Fibroblast of lung (primary cell): ENCODE measurements at regions not wholly inside any gene's neighbourhood (a gene's known extent, or its start where the extent isn't known, plus 50 kb on each side); places are given as distances from the start of the nearest gene placed in this dataset.

Source experiments
- DNase-seq, 2 donors: peaks; one replicate each; pipeline versions ENCODE4 v3.0.0 to v3.0.0-alpha.2; 2010; ENCODE audit warnings: low read depth in 2 of 2
- H2AFZ ChIP-seq: 2 replicates; pipeline ENCODE4 v1.5.1; 2012; ENCODE audit warnings: low read length, control low read depth, inconsistent platforms
- H3K27ac ChIP-seq: 2 replicates; pipeline ENCODE4 v1.5.1; 2011; ENCODE audit warnings: low read length, control low read depth; ENCODE audit not compliant: insufficient read depth
- H3K27me3 ChIP-seq: 2 replicates; pipeline ENCODE4 v1.5.1; 2011; ENCODE audit warnings: mild to moderate bottlenecking, low read length; ENCODE audit not compliant: control insufficient read depth, insufficient read depth
- H3K36me3 ChIP-seq: 2 replicates; pipeline ENCODE4 v1.5.1; 2011; ENCODE audit warnings: low read length; ENCODE audit not compliant: control insufficient read depth, insufficient read depth
- H3K4me1 ChIP-seq: 2 replicates; pipeline ENCODE4 v1.5.1; 2011; ENCODE audit warnings: low read length; ENCODE audit not compliant: control insufficient read depth, insufficient read depth; ENCODE audit errors: extremely low read depth
- H3K4me2 ChIP-seq: 2 replicates; pipeline ENCODE4 v1.5.1; 2011; ENCODE audit warnings: low read length, control low read depth; ENCODE audit not compliant: insufficient read depth; ENCODE audit errors: extremely low read depth
- H3K4me3 ChIP-seq, 4 experiments: fragments of 200-600 bp in 1 of 4; sonication (generic) in 1 of 4; replicated peaks in 1 of 4; 2 replicates each; pipeline ENCODE4 v1.5.1; 2011 to 2016; ENCODE audit warnings: low read length in 4 of 4, low read depth in 3 of 4, mild to moderate bottlenecking in 3 of 4, control low read depth in 2 of 4, inconsistent platforms in 1 of 4, mixed read lengths in 1 of 4; ENCODE audit not compliant: insufficient read depth in 1 of 4; ENCODE audit errors: control extremely low read depth in 1 of 4
- H3K79me2 ChIP-seq: 2 replicates; pipeline ENCODE4 v1.5.1; 2012; ENCODE audit warnings: mild to moderate bottlenecking, low read length, inconsistent platforms; ENCODE audit not compliant: control insufficient read depth, insufficient read depth
- H3K9ac ChIP-seq: 2 replicates; pipeline ENCODE4 v1.5.1; 2011; ENCODE audit warnings: mild to moderate bottlenecking, low read length, control low read depth; ENCODE audit not compliant: insufficient read depth
- H3K9me3 ChIP-seq: 2 replicates; pipeline ENCODE4 v1.5.1; 2012; ENCODE audit warnings: low read depth, low read length; ENCODE audit not compliant: control insufficient read depth, insufficient read depth
- H4K20me1 ChIP-seq: 2 replicates; pipeline ENCODE4 v1.5.1; 2011; ENCODE audit warnings: low read length; ENCODE audit not compliant: control insufficient read depth, insufficient read depth; ENCODE audit errors: extremely low read depth
- EZH2 ChIP-seq: IDR thresholded peaks from 2 replicates; pipeline ENCODE4 v1.5.1; 2012; ENCODE audit warnings: low read length, control low read depth, mild to moderate bottlenecking; ENCODE audit errors: missing control alignments
- TF ChIP-seq, protein P1 (sequence below), 2 donors: IDR thresholded peaks in 1 of 2; conservative IDR thresholded peaks in 1 of 2; 1 replicate in 1 of 2; 2 replicates in 1 of 2; pipeline ENCODE4 v1.5.1; 2011 to 2012; ENCODE audit warnings: low read length in 2 of 2, control low read depth in 1 of 2, inconsistent platforms in 1 of 2, low read depth in 1 of 2, mild to moderate bottlenecking in 1 of 2

GRCh38 chr5:96329886-96330529 is 103.0 kb downstream of the PCSK1 start:
- DNase-seq, result no peak

GRCh38 chr5:96329289-96329688 is 103.8 kb downstream of the PCSK1 start:
- no peak overlapping the region for H3K9ac ChIP-seq
- no peaks in the 10 kb centered on the region for H4K20me1 ChIP-seq
- H3K9me3 ChIP-seq, result no peaks in the 10 kb centered on the region
- H3K36me3 ChIP-seq, result no peaks in the 10 kb centered on the region
- no peak overlapping the region for H2AFZ ChIP-seq
- H3K4me3 ChIP-seq, result no peak overlapping the region
- no peak overlapping the region for H3K4me2 ChIP-seq
- peaks cover 9% of the 10 kb centered on the region for H3K4me1 ChIP-seq
- TF ChIP-seq, protein P1, sequence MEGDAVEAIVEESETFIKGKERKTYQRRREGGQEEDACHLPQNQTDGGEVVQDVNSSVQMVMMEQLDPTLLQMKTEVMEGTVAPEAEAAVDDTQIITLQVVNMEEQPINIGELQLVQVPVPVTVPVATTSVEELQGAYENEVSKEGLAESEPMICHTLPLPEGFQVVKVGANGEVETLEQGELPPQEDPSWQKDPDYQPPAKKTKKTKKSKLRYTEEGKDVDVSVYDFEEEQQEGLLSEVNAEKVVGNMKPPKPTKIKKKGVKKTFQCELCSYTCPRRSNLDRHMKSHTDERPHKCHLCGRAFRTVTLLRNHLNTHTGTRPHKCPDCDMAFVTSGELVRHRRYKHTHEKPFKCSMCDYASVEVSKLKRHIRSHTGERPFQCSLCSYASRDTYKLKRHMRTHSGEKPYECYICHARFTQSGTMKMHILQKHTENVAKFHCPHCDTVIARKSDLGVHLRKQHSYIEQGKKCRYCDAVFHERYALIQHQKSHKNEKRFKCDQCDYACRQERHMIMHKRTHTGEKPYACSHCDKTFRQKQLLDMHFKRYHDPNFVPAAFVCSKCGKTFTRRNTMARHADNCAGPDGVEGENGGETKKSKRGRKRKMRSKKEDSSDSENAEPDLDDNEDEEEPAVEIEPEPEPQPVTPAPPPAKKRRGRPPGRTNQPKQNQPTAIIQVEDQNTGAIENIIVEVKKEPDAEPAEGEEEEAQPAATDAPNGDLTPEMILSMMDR (conservative IDR thresholded peaks at IDR 0.05 in 1 of 2, IDR thresholded peaks at IDR 0.05 in 1 of 2; ENCODE audit: low read depth in 1 of 2, low read length in 2 of 2), result no peak
- TF ChIP-seq EZH2, result no peak
- no peaks in the 10 kb centered on the region for H3K79me2 ChIP-seq
- H3K27me3 ChIP-seq, result no peaks in the 10 kb centered on the region
- DNase-seq, result no peak
- H3K27ac ChIP-seq, result no peak overlapping the region

More at GRCh38 chr5:96329886-96330529, 103.0 kb downstream of the PCSK1 start:
- H3K4me1 ChIP-seq, result peaks cover 4% of the 10 kb centered on the region
- H3K4me2 ChIP-seq, result no peak overlapping the region
- H4K20me1 ChIP-seq, result no peaks in the 10 kb centered on the region
- no peaks in the 10 kb centered on the region for H3K27me3 ChIP-seq
- H3K9me3 ChIP-seq, result no peaks in the 10 kb centered on the region
- no peak overlapping the region for H3K4me3 ChIP-seq
- H3K9ac ChIP-seq, result no peak overlapping the region
- TF ChIP-seq, protein P1 (conservative IDR thresholded peaks at IDR 0.05 in 1 of 2, IDR thresholded peaks at IDR 0.05 in 1 of 2; ENCODE audit: low read depth in 1 of 2, low read length in 2 of 2), result no peak
- TF ChIP-seq EZH2, result no peak
- no peaks in the 10 kb centered on the region for H3K79me2 ChIP-seq
- H2AFZ ChIP-seq, result no peak overlapping the region
- no peak overlapping the region for H3K27ac ChIP-seq
- no peaks in the 10 kb centered on the region for H3K36me3 ChIP-seq

- no peaks in the 10 kb centered on the region for H3K36me3 ChIP-seq
- no peak for DNase-seq
- H3K9ac ChIP-seq, result no peak overlapping the region
- H4K20me1 ChIP-seq, result no peaks in the 10 kb centered on the region
- peaks cover 9% of the 10 kb centered on the region for H3K4me1 ChIP-seq
- no peaks in the 10 kb centered on the region for H3K27me3 ChIP-seq
- no peaks in the 10 kb centered on the region for H3K79me2 ChIP-seq
- H2AFZ ChIP-seq, result no peak overlapping the region
- no peak overlapping the region for H3K4me2 ChIP-seq
- no peaks in the 10 kb centered on the region for H3K9me3 ChIP-seq
- TF ChIP-seq, protein P1 (conservative IDR thresholded peaks at IDR 0.05 in 1 of 2, IDR thresholded peaks at IDR 0.05 in 1 of 2; ENCODE audit: low read depth in 1 of 2, low read length in 2 of 2), result peak in 1 of 2 donors; percentile 9
- TF ChIP-seq EZH2, result no peak
- H3K27ac ChIP-seq, result no peak overlapping the region
- no peak overlapping the region for H3K4me3 ChIP-seq
These were observed 105.3 kb downstream of the PCSK1 start for GRCh38 chr5:96327722-96328121.
